Endothelial cell of umbilical vein (primary cell): ENCODE measurements at regions not wholly inside any gene's neighbourhood (a gene's known extent, or its start where the extent isn't known, plus 50 kb on each side); places are given as distances from the start of the nearest gene placed in this dataset.

ENCODE experiments used
- BruUV-seq: library from RNA; stranded (reverse); fragments of 400-500 nt; replicated peaks from 2 replicates; lab custom pipeline; 2021; lab: Mats Ljungman, UMichigan
- CTCF ChIA-PET: fragments of 300-600, 350-600 bp; sonication (Branson Sonifier 250); formaldehyde crosslinking; loops from one replicate; lab custom pipeline; 2021; ENCODE audit warnings: antibody characterized with exemption, inconsistent platforms; lab: Charles Lee
- POLR2A ChIA-PET: fragments of 300-600, 350-600 bp; sonication (Branson Sonifier 250); formaldehyde crosslinking; loops from one replicate; lab custom pipeline; 2021; ENCODE audit warnings: antibody characterized with exemption, inconsistent platforms; lab: Charles Lee
- DNase-seq: peaks from one replicate; pipeline ENCODE4 v3.0.0-alpha.2; 2011; ENCODE audit warnings: low read depth, low spot score
- FAIRE-seq: peaks from 2 replicates; lab custom pipeline; 2011; peaks lifted over from hg19 to GRCh38; lab: Jason Lieb, UNC
- H2AFZ ChIP-seq: 2 replicates; pipeline ENCODE4 v1.6.0; 2012; ENCODE audit warnings: low read depth, low read length, control low read depth, inconsistent platforms
- H3K27ac ChIP-seq: 2 replicates; pipeline ENCODE4 v1.5.1; 2011; ENCODE audit warnings: low read depth, mild to moderate bottlenecking, control low read depth, low read length, moderate library complexity; ENCODE audit not compliant: insufficient read depth
- H3K27me3 ChIP-seq, 2 experiments: 2 replicates each; pipeline versions ENCODE4 v1.6.0 to v1.6.1; 2011; ENCODE audit warnings: low read length in 2 of 2, mixed read lengths in 1 of 2; ENCODE audit not compliant: control insufficient read depth in 2 of 2, insufficient read depth in 2 of 2
- H3K36me3 ChIP-seq, 2 experiments: 2 replicates in 1 of 2; 3 replicates in 1 of 2; pipeline ENCODE4 v1.5.1; 2011; ENCODE audit warnings: low read length in 2 of 2, mild to moderate bottlenecking in 1 of 2, moderate library complexity in 1 of 2; ENCODE audit not compliant: control insufficient read depth in 2 of 2, insufficient read depth in 2 of 2; ENCODE audit errors: extremely low read depth in 1 of 2
- H3K4me1 ChIP-seq: 3 replicates; pipeline ENCODE4 v1.5.1; 2011; ENCODE audit warnings: mild to moderate bottlenecking, low read length; ENCODE audit not compliant: control insufficient read depth, insufficient read depth; ENCODE audit errors: extremely low read depth
- H3K4me2 ChIP-seq: 2 replicates; pipeline ENCODE4 v1.6.1; 2011; ENCODE audit warnings: low read length, control low read depth, mixed read lengths; ENCODE audit not compliant: insufficient read depth
- H3K4me3 ChIP-seq, 3 experiments: fragments of 200-600 bp in 1 of 3; sonication (generic), shearing (Covaris generic) in 1 of 3; replicated peaks in 1 of 3; 2 replicates each; pipeline ENCODE4 v1.5.1; 2011 to 2016; ENCODE audit warnings: control low read depth in 3 of 3, low read length in 3 of 3, mild to moderate bottlenecking in 2 of 3, inconsistent platforms in 1 of 3, low read depth in 1 of 3, moderate library complexity in 1 of 3; ENCODE audit not compliant: insufficient read depth in 1 of 3
- H3K79me2 ChIP-seq: 2 replicates; pipeline ENCODE4 v1.6.0; 2012; ENCODE audit warnings: low read length, inconsistent platforms; ENCODE audit not compliant: control insufficient read depth, insufficient read depth
- H3K9ac ChIP-seq: replicated peaks from 2 replicates; pipeline ENCODE3; 2011; ENCODE audit warnings: low read length, control low read depth; ENCODE audit not compliant: insufficient read depth; ENCODE audit errors: extremely low read depth
- H3K9me1 ChIP-seq: replicated peaks from 3 replicates; pipeline ENCODE4 v1.6.0; 2011; ENCODE audit warnings: mild to moderate bottlenecking, low read length; ENCODE audit not compliant: control insufficient read depth, insufficient read depth; ENCODE audit errors: extremely low read depth
- H3K9me3 ChIP-seq: replicated peaks from 2 replicates; pipeline ENCODE4 v1.5.1; 2012; ENCODE audit warnings: low read length, inconsistent platforms; ENCODE audit not compliant: control insufficient read depth, insufficient read depth
- H4K20me1 ChIP-seq: replicated peaks from 2 replicates; pipeline ENCODE3; 2011; ENCODE audit warnings: mild to moderate bottlenecking, low read length; ENCODE audit not compliant: control insufficient read depth, insufficient read depth; ENCODE audit errors: extremely low read depth
- CTCF ChIP-seq, 2 donors: IDR thresholded peaks; 1 replicate in 1 of 2; 2 replicates in 1 of 2; pipeline ENCODE4 v1.5.1; 2011; ENCODE audit warnings: low read length in 2 of 2, mild to moderate bottlenecking in 2 of 2, moderate library complexity in 2 of 2, control low read depth in 1 of 2, inconsistent platforms in 1 of 2, low read depth in 1 of 2; ENCODE audit not compliant: insufficient read depth in 1 of 2; ENCODE audit errors: extremely low read depth in 1 of 2
- EZH2 ChIP-seq: IDR thresholded peaks from 2 replicates; pipeline ENCODE4 v1.6.1; 2012; ENCODE audit warnings: borderline replicate concordance, low read depth, mild to moderate bottlenecking, moderate library complexity, low read length, inconsistent platforms; ENCODE audit not compliant: severe bottlenecking
- FOS ChIP-seq: IDR thresholded peaks from 2 replicates; pipeline ENCODE4 v1.6.1; 2011; ENCODE audit warnings: mild to moderate bottlenecking, low read length, moderate library complexity, borderline replicate concordance; ENCODE audit not compliant: insufficient read depth
- GATA2 ChIP-seq: IDR thresholded peaks from 2 replicates; pipeline ENCODE4 v1.7.0; 2011; ENCODE audit warnings: low read depth, mild to moderate bottlenecking, moderate library complexity, mixed read lengths, low read length; ENCODE audit not compliant: insufficient read length, insufficient read depth
- JUN ChIP-seq: IDR thresholded peaks from 2 replicates; pipeline ENCODE4 v1.6.1; 2011; ENCODE audit warnings: borderline replicate concordance, low read depth; ENCODE audit not compliant: insufficient read length, insufficient read depth
- MAX ChIP-seq: IDR thresholded peaks from 2 replicates; pipeline ENCODE4 v1.6.1; 2011; ENCODE audit not compliant: insufficient read depth, insufficient read length
- MYC ChIP-seq: IDR thresholded peaks from one replicate; pipeline ENCODE4 v1.6.1; 2011; ENCODE audit warnings: mild to moderate bottlenecking, low read depth, low read length
- POLR2A ChIP-seq: IDR thresholded peaks from 2 replicates; pipeline ENCODE4 v1.6.1; 2012; ENCODE audit warnings: low read depth, mild to moderate bottlenecking, control low read depth, low read length
- POLR2AphosphoS5 ChIP-seq: IDR thresholded peaks from 2 replicates; pipeline ENCODE4 v1.6.1; 2012; ENCODE audit warnings: low read depth, mild to moderate bottlenecking, control low read depth, low read length, moderate library complexity; ENCODE audit not compliant: insufficient read depth
- dilution Hi-C: fragments of 300-500 bp; cut with MboI; formaldehyde crosslinking; loops from one replicate; pipeline ENCODE4 v1.15.0; 2019; ENCODE audit warnings: low sequenced_read_pairs; ENCODE audit not compliant: extremely low pct_ligation_motif_present
- intact Hi-C: fragments of 100-400 bp; cut with micrococcal nuclease; formaldehyde crosslinking; loops from one replicate; pipeline ENCODE4 v1.10.0; 2022

- Histone ChIP-seq H3K9ac (no peak overlapping the region), H2AFZ (no peak overlapping the region), H3K79me2 (no peaks in the 10 kb centered on the region), H3K27me3 (no peaks in the 10 kb centered on the region), H3K4me1 (no peaks in the 10 kb centered on the region), H3K36me3 (no peaks in the 10 kb centered on the region), H4K20me1 (no peaks in the 10 kb centered on the region), H3K27ac (no peak overlapping the region), H3K9me1 (no peaks in the 10 kb centered on the region), H3K4me3 (no peak overlapping the region), H3K9me3 (no peaks in the 10 kb centered on the region), H3K4me2 (no peak overlapping the region)
- dilution Hi-C loops (no loop called here), intact Hi-C loops (no loop called here)
- no TSS peak for BruUV-seq
- ChIA-PET CTCF (no interaction called here), POLR2A (no interaction called here)
- no peak for FAIRE-seq
- DNase-seq, result no peak
- TF ChIP-seq FOS (no peak), GATA2 (no peak), CTCF (IDR thresholded peaks at IDR 0.05; ENCODE audit: extremely low read depth in 1 of 2, insufficient read depth in 1 of 2, low read depth in 1 of 2, low read length in 2 of 2) (no peak)
Observed at GRCh38 chr21:41589131-41589530, 81.2 kb upstream of the TMPRSS2 start.

GRCh38 chr21:41585199-41585994, 77.4 kb upstream of the TMPRSS2 start:
- Histone ChIP-seq H3K79me2 (no peaks in the 10 kb centered on the region), H3K4me2 (no peak overlapping the region), H4K20me1 (no peaks in the 10 kb centered on the region), H3K27ac (no peak overlapping the region), H3K9ac (no peak overlapping the region), H3K36me3 (no peaks in the 10 kb centered on the region), H3K4me1 (no peaks in the 10 kb centered on the region), H3K27me3 (no peaks in the 10 kb centered on the region), H3K9me3 (no peaks in the 10 kb centered on the region), H3K9me1 (no peaks in the 10 kb centered on the region), H3K4me3 (no peak overlapping the region), H2AFZ (no peak overlapping the region)
- dilution Hi-C loops (no loop called here), intact Hi-C loops (no loop called here)
- ChIA-PET CTCF (interaction anchor here (1.0 kb wide), 1 partner anchor 27 kb away, joined by 3 read pairs; no protein-coding TSS in a partner anchor), POLR2A (no interaction called here)
- BruUV-seq, result no TSS peak
- TF ChIP-seq FOS (no peak), EZH2 (no peak), MAX (no peak), POLR2AphosphoS5 (no peak), MYC (no peak), POLR2A (no peak), CTCF (IDR thresholded peaks at IDR 0.05; ENCODE audit: extremely low read depth in 1 of 2, insufficient read depth in 1 of 2, low read depth in 1 of 2, low read length in 2 of 2) (no peak), GATA2 (no peak), JUN (no peak)
- no peak for DNase-seq
- no peak for FAIRE-seq
